CD14-positive monocyte (primary cell): ENCODE measurements at regions not wholly inside any gene's neighbourhood (a gene's known extent, or its start where the extent isn't known, plus 50 kb on each side); places are given as distances from the start of the nearest gene placed in this dataset.

ENCODE experiments used
- DNase-seq, 3 donors: peaks; one replicate each; pipeline ENCODE4 v3.0.0-alpha.2; 2011 to 2022
- H2AFZ ChIP-seq: 2 replicates; pipeline ENCODE4 v1.6.0; 2012; ENCODE audit warnings: mild to moderate bottlenecking, low read depth, low read length, inconsistent platforms; ENCODE audit not compliant: insufficient read depth, poor library complexity, severe bottlenecking
- H3K27ac ChIP-seq, 2 donors: 1 replicate in 1 of 2; 2 replicates in 1 of 2; pipeline ENCODE4 v1.5.1; 2012 to 2013; ENCODE audit warnings: low read length in 2 of 2, control low read depth in 1 of 2, inconsistent platforms in 1 of 2, low read depth in 1 of 2, mild to moderate bottlenecking in 1 of 2
- H3K27me3 ChIP-seq, 2 donors: one replicate each; pipeline versions ENCODE4 v1.6.0 to v1.6.1; 2011 to 2013; ENCODE audit warnings: low read length in 2 of 2; ENCODE audit not compliant: control insufficient read depth in 2 of 2, insufficient read depth in 2 of 2
- H3K36me3 ChIP-seq, 2 donors: replicated peaks in 1 of 2; 1 replicate in 1 of 2; 2 replicates in 1 of 2; pipeline versions ENCODE4 v1.5.1 to v1.6.1; 2012 to 2013; ENCODE audit warnings: low read length in 2 of 2, control low read depth in 1 of 2, inconsistent platforms in 1 of 2, mild to moderate bottlenecking in 1 of 2; ENCODE audit not compliant: insufficient read depth in 2 of 2, control insufficient read depth in 1 of 2
- H3K4me1 ChIP-seq, 2 donors: 1 replicate in 1 of 2; 2 replicates in 1 of 2; pipeline versions ENCODE4 v1.5.1 to v1.6.1; 2012 to 2013; ENCODE audit warnings: low read length in 2 of 2, control low read depth in 1 of 2, inconsistent platforms in 1 of 2, mild to moderate bottlenecking in 1 of 2, moderate library complexity in 1 of 2; ENCODE audit not compliant: insufficient read depth in 2 of 2, control insufficient read depth in 1 of 2
- H3K4me2 ChIP-seq: replicated peaks from 2 replicates; pipeline ENCODE3; 2012; ENCODE audit warnings: low read length, moderate library complexity, mild to moderate bottlenecking; ENCODE audit not compliant: poor library complexity, severe bottlenecking; ENCODE audit errors: extremely low read depth
- H3K4me3 ChIP-seq, 3 experiments: fragments of 200-600 bp in 1 of 3; sonication (generic) in 1 of 3; replicated peaks in 1 of 3; 1 replicate in 2 of 3; 2 replicates in 1 of 3; pipeline ENCODE4 v1.5.1; 2011 to 2013; ENCODE audit warnings: low read length in 3 of 3, mild to moderate bottlenecking in 3 of 3, control low read depth in 2 of 3, low read depth in 2 of 3, inconsistent platforms in 1 of 3, moderate library complexity in 1 of 3
- H3K79me2 ChIP-seq: 2 replicates; pipeline ENCODE4 v1.6.0; 2012; ENCODE audit warnings: mild to moderate bottlenecking, control low read depth, inconsistent platforms, low read length, moderate library complexity; ENCODE audit not compliant: insufficient read depth
- H3K9ac ChIP-seq: 2 replicates; pipeline ENCODE4 v1.6.0; 2017; ENCODE audit warnings: low read length, mild to moderate bottlenecking; ENCODE audit not compliant: insufficient read depth, poor library complexity, severe bottlenecking
- H3K9me3 ChIP-seq, 2 donors: replicated peaks in 1 of 2; 1 replicate in 1 of 2; 2 replicates in 1 of 2; pipeline versions ENCODE4 v1.5.1 to v1.6.1; 2012 to 2013; ENCODE audit warnings: low read length in 2 of 2, control low read depth in 1 of 2; ENCODE audit not compliant: control insufficient read depth in 1 of 2, insufficient read depth in 1 of 2
- H4K20me1 ChIP-seq: 2 replicates; pipeline ENCODE4 v1.6.0; 2012; ENCODE audit warnings: mild to moderate bottlenecking, low read length, control low read depth, moderate library complexity; ENCODE audit not compliant: insufficient read depth
- H3K27ac Mint-ChIP-seq, 7 donors: one replicate each; pipeline ENCODE4 v1.8.0; 2020; ENCODE audit warnings: mild to moderate bottlenecking in 7 of 7, mixed read lengths in 7 of 7, moderate library complexity in 6 of 7, inconsistent platforms in 2 of 7
- H3K27me3 Mint-ChIP-seq, 3 donors: one replicate each; pipeline ENCODE4 v1.8.0; 2021 to 2022; ENCODE audit warnings: low read depth in 3 of 3, mild to moderate bottlenecking in 3 of 3, mixed read lengths in 3 of 3, moderate library complexity in 3 of 3, inconsistent platforms in 1 of 3
- H3K36me3 Mint-ChIP-seq, 2 donors: one replicate each; pipeline ENCODE4 v1.8.0; 2020; ENCODE audit warnings: mixed read lengths in 2 of 2, inconsistent platforms in 1 of 2, mild to moderate bottlenecking in 1 of 2
- H3K4me1 Mint-ChIP-seq: one replicate; pipeline ENCODE4 v1.8.0; 2020; ENCODE audit warnings: mild to moderate bottlenecking, mixed read lengths
- H3K4me3 Mint-ChIP-seq, 2 donors: one replicate each; pipeline ENCODE4 v1.8.0; 2020; ENCODE audit warnings: mild to moderate bottlenecking in 2 of 2, mixed read lengths in 2 of 2, moderate library complexity in 1 of 2
- H3K9me3 Mint-ChIP-seq, 7 donors: one replicate each; pipeline ENCODE4 v1.8.0; 2020 to 2022; ENCODE audit warnings: mixed read lengths in 7 of 7, mild to moderate bottlenecking in 6 of 7, moderate library complexity in 6 of 7, inconsistent platforms in 2 of 7
- WGBS: methylation state at CpG from one replicate; pipeline ENCODE4 v1.1.5; 2013; ENCODE audit warnings: missing lambda C conversion rate; ENCODE audit not compliant: insufficient coverage; 5-methylcytosine and 5-hydroxymethylcytosine counted together
- intact Hi-C, 2 donors: fragments of 100-400 bp; cut with micrococcal nuclease; formaldehyde crosslinking; loops; one replicate each; pipeline versions ENCODE4 v1.15.0 to v1.15.1; 2023
- TF ChIP-seq, protein P1 (sequence below): fragments of 200-600 bp; IDR thresholded peaks from one replicate; pipeline ENCODE4 v1.8.0; 2022; ENCODE audit warnings: antibody characterized with exemption, mild to moderate bottlenecking

GRCh38 chr2:201568217-201568820 lies 75.0 kb downstream of the TMEM237 start:
- Histone ChIP-seq H3K4me2 (no peak overlapping the region), H4K20me1 (no peaks in the 10 kb centered on the region), H3K79me2 (no peaks in the 10 kb centered on the region), H3K27me3 (no peaks in the 10 kb centered on the region), H3K27ac (no peak overlapping the region), H2AFZ (no peak overlapping the region), H3K9me3 (no peaks in the 10 kb centered on the region), H3K36me3 (no peaks in the 10 kb centered on the region), H3K9ac (no peak overlapping the region), H3K4me3 (no peak overlapping the region), H3K4me1 (peaks cover 7 to 12% of the 10 kb centered on the region in 2 donors)
- no CpG with 5 or more reads among the region's 3 CpGs for WGBS
- peaks cover 10% of the 10 kb centered on the region for H3K4me1 Mint-ChIP-seq
- H3K36me3 Mint-ChIP-seq: no peaks in the 10 kb centered on the region
- H3K27me3 Mint-ChIP-seq: peaks cover 0 to 4% (median 0%) of the 10 kb centered on the region in 3 donors
- intact Hi-C loops: no loop called here
- TF ChIP-seq, protein P1, sequence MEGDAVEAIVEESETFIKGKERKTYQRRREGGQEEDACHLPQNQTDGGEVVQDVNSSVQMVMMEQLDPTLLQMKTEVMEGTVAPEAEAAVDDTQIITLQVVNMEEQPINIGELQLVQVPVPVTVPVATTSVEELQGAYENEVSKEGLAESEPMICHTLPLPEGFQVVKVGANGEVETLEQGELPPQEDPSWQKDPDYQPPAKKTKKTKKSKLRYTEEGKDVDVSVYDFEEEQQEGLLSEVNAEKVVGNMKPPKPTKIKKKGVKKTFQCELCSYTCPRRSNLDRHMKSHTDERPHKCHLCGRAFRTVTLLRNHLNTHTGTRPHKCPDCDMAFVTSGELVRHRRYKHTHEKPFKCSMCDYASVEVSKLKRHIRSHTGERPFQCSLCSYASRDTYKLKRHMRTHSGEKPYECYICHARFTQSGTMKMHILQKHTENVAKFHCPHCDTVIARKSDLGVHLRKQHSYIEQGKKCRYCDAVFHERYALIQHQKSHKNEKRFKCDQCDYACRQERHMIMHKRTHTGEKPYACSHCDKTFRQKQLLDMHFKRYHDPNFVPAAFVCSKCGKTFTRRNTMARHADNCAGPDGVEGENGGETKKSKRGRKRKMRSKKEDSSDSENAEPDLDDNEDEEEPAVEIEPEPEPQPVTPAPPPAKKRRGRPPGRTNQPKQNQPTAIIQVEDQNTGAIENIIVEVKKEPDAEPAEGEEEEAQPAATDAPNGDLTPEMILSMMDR: no peak
- no peak for DNase-seq
- H3K4me3 Mint-ChIP-seq: no peak overlapping the region
- no peak overlapping the region for H3K27ac Mint-ChIP-seq
- H3K9me3 Mint-ChIP-seq: no peaks in the 10 kb centered on the region

- Histone ChIP-seq H3K27ac (no peak overlapping the region), H2AFZ (no peak overlapping the region), H3K79me2 (no peaks in the 10 kb centered on the region), H3K9ac (no peak overlapping the region), H3K36me3 (no peaks in the 10 kb centered on the region), H3K4me2 (no peak overlapping the region), H3K9me3 (no peaks in the 10 kb centered on the region), H3K27me3 (no peaks in the 10 kb centered on the region), H4K20me1 (no peaks in the 10 kb centered on the region), H3K4me3 (no peak overlapping the region), H3K4me1 (no peaks in the 10 kb centered on the region)
- H3K4me3 Mint-ChIP-seq: no peak overlapping the region
- DNase-seq: no peak
- peaks cover 2% of the 10 kb centered on the region for H3K4me1 Mint-ChIP-seq
- intact Hi-C loops: no loop called here
- H3K9me3 Mint-ChIP-seq: peaks cover 0 to 3% (median 0%) of the 10 kb centered on the region in 7 donors
- 93% methylated on average over 4 of the region's 4 CpGs for WGBS
- TF ChIP-seq, protein P1: no peak
- no peaks in the 10 kb centered on the region for H3K36me3 Mint-ChIP-seq
- H3K27me3 Mint-ChIP-seq: peaks cover 0 to 2% (median 0%) of the 10 kb centered on the region in 3 donors
- peak overlapping the region in 2 of 7 donors; percentile 18 to 38 for H3K27ac Mint-ChIP-seq
Observed at GRCh38 chr2:201559067-201559710, 84.1 kb downstream of the TMEM237 start.
